NCI-H2227 treated with DMSO at 0.1 percent for 48 hours (cell line): ENCODE measurements at regions not wholly inside any gene's neighbourhood (a gene's known extent, or its start where the extent isn't known, plus 50 kb on each side); places are given as distances from the start of the nearest gene placed in this dataset.
"Not testable (repeated sequence)": the region's sequence is repeated elsewhere in the genome, so short reads cannot be mapped to it uniquely, and the experiment has no call there.

ENCODE experiments used
- DNase-seq: peaks from one replicate; lab custom pipeline; 2025; lab: John Stamatoyannopoulos, UW

- DNase-seq: no peak
Measured at GRCh38 chr2:61623747-61624146, 85.6 kb upstream of the XPO1 start.

DNA sequence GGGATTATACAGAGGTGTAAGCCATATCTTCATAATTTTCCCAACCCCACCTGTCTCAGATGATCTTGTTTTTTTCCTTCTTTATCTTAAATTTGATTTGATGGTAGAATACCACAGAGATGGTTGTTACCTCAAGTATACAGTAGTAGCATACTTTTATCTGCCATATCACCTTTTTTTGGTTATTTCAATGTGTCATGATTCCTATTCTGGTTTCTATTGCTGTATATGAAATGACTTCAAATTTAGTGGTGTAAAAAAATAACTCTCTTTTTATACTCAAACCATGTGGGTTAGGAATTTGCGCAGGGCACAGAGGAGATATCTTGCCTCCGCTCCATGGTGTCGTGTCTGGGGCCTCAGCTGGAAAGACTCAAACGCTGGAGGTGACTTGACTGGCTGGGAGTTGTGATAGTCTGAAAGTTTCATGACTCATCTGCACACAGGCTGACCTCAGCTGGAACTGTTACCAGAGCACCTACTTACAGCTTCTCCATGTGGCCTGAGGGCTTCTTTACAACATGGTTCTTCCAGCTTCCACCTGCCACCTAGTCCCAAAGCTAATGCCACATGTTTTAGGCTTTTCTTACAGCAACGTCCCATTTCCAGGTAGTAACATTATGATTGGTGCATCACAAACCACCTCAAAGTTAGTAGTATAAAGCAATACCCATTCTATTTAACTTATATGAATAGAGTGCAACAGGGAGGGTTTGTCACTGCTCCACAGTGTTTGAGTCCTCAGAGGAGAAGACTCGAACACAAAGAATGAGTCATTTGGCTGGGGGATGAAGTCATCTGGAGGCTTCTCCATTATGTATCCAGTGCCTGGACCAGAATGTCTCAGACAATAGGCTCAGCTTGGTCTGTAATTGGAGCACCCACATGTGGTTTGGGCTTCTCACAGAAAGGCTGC, 82.3 kb upstream of the XPO1 start:
- no peak for DNase-seq

DNA sequence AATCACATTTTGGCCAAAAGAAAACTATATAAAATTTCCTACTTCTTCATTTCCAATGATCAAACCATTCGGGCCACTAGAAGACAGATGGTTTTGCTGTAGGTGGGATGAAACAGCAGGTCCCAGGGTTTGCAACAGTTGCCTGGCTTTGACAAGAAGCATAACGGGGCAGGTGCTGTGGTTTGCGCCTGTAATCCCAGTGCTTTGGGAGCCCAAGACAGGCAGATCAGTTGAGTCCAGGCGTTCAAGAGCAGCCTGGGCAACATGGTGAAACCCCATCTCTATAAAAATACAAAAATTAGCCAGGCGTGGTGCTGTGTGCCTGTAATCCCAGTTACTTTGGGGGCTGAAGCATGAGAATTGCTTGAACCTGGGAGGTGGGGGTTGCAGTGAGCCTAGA, 81.4 kb upstream of the XPO1 start:
- DNase-seq: no peak

DNA sequence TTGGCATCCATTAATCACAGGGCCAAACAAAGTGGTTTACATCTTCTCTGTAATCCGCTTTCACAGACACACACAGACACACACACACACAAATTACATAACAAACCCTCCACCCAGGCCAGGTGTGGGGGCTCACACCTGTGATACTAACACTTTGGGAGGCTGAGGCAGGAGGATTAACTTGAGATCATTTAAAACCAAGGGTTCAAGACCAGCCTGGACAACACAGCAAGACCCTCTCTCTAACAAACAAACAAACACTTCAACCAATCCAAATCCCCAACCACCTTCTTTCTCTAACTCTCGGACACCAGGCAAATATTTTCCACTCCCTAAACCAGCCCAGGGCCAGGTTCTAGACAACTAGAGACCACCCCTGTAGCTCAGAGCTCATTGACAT, 79.5 kb upstream of the XPO1 start:
- DNase-seq: no peak

DNA sequence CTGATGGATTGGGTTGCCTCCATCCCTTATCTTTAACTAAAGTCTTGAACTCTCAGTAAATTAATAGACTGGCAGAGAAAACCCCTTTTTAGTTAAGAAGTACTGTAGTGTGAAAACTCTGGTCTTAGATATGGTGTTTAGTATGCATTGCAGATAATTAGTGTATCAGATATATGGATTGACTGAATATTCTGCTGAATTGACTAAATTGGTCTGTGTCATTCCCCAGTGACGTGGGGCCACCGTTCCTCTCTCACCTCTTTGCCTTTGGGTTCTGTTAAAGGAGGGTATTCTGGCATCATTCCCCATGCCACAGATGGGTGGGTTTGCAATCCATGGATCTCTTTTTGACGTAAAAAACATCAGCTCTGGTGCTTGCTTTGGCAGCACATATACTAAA, 67.1 kb upstream of the XPO1 start:
- DNase-seq: no peak

DNA sequence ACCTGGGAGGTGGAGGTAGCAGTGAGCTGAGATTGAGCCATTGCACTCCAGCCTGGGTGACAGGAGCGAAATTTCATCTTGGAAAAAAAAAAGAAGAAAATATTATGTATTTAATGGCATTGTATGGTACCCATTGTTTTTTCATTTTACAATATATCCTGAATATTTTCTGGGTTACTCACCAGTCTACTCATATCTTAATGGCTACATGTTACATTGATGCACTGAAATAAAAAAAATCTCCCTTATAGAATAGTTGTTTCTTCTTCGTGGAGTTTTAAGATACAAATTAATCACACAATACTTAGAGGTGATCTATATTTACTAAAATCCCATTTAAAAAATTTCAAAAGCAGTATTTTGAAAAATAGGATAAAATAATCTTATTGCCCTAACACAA, 66.3 kb upstream of the XPO1 start:
- no peak for DNase-seq

DNA sequence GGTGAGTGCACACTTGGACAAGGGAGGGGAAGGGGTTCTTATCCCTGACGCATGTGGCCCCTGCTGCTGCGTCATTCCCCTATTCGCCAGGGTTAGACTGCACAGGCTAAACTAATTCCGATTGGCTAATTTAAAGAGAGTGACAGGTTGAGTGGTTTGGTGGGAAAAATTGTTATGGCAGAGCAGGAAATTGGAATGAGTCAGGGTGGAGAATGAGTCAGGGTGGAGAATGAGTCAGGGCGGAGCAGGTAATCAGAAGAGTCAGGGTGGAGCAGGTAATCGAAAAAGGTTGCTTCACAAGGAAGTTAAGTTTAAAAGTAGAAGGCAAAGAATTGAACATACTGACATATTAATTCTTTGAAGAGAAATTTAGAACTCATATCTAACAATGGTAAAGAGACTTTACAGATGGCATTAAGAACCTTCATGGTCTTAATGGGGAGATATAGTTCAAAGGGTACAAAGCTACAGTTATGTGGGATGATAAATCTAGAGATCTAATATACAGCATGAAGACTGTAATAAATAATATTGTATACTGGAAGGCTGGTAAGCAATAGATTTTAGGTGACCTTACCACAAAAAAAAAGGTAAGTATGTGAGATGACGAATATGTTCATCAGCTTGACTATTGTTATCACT, 60.5 kb upstream of the XPO1 start:
- DNase-seq: not testable (repeated sequence)

DNA sequence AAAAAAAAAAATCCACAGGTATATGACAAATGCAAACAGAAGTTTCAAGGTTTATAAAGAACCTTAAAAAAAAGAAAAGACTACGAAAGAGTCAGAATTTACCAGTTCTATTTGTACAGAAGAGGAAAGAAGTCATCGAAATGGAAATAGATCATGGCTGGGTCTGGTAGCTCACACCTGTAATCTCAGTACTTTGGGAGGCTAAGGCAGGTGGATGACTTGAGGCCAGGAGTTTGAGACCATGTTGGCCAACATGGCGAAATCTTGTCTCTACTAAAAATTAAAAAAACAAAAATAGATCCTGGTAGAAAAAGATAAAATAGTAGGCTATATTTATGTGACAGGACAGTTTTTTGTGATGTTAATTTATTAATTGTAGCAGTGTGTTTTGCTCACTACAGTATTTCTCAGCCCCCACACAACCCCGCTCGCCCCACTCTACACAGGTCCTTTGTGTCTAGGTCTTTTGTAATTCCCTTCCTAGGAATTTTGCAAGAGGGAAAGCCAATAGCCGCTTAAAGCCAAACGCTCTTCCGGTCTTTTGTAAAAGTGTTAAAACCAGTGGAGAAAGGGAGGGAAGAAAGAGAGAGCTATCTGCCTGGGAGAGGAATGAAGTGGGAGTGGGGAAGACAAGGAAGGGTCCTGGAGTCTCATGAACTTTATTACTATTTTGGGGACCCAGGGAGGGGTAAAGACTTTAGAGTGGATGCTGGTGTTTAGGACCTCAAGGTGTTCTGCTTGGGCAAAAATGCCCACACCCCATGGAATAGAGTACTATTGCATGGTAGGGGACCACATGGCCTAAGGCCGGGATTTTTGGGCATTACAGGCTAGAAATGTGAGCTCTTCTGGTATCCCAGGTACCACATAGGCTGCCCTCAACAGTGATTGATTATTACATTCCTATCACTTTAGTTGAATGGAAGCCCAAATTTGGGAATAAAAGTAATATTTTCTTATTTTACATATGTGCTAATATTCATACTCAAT, 59.4 kb upstream of the XPO1 start:
- no peak for DNase-seq

- DNase-seq: not testable (repeated sequence)
Measured at GRCh38 chr2:61594201-61594600, 56.0 kb upstream of the XPO1 start.

DNA sequence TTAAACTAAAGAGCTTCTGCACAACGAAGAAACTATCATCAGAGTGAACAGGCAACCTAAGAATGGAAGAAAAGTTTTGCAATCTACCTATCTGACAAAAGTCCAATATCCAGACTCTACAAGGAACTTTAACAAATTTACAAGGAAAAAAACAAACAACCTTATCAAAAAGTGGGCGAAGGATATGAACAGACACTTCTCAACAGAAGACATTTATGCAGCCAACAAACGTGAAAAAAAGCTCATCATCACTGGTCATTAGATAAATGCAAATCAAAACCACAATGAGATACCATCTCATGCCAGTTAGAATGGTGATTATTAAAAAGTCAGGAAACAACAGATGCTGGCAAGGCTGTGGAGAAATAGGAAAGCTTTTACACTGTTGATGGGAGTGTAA, 55.5 kb upstream of the XPO1 start:
- DNase-seq: not testable (repeated sequence)

DNA sequence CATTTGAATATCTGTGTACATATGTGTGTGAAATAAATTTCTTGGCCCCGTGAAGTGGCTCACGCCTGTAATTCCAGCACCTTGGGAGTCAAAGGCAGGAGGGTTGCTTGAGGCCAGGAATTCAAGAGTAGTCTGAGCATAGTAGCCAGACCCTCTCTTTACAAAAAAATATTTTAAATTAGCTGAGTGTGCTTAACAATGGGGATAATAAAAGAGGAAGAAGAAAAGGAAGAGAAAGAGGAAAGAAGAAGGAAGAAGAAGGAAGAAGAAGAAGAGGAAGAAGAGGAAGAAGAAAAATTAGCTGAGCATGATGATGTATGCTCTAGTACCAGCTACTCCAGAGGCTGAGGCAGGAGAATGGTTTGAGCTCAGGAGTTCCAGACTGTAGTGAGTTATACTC, 52.1 kb upstream of the XPO1 start:
- DNase-seq: no peak

DNA sequence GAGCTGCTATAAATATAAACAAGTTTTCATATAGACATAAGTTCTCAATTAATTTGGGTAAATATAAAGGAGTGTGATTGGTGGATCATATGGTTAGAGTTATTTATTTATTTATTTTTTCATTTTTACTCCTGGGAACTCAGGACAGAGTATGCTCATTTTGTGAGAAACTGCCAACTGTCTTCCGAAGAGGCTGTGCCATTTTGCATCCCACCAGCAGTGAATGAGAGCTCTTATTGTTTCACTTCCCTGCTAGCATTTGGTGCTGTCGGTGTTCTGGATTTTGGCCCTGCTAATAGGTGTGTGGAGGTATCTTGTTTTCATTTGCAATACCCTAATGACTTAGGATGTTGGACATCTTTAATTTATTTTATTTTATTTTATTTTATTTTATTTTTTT, 50.4 kb upstream of the XPO1 start:
- no peak for DNase-seq
